Stimulated activated effector memory CD8-positive, alpha-beta T cell treated with anti-CD3 and anti-CD28 coated beads, Interleukin-12 subunit alpha, Interleukin-12 subunit beta, amount 100 ng/mL, for 72 hours (primary cell): ENCODE measurements at regions not wholly inside any gene's neighbourhood (a gene's known extent, or its start where the extent isn't known, plus 50 kb on each side); places are given as distances from the start of the nearest gene placed in this dataset.
A peak's percentile ranks its signal among the peaks of the same experiment; 100 is the strongest.
"Not testable (repeated sequence)": the region's sequence is repeated elsewhere in the genome, so short reads cannot be mapped to it uniquely, and the experiment has no call there.

ENCODE experiments used
- ATAC-seq: fragments of 150-1000 bp; cut with Tn5 transposase; 2 replicates; pipeline ENCODE4 v1.10.0; 2021
- DNase-seq, 2 donors: peaks; one replicate each; pipeline ENCODE4 v3.0.0; 2021 to 2022; ENCODE audit warnings: low spot score in 2 of 2
- H3K27ac Mint-ChIP-seq: one replicate; pipeline ENCODE4 v1.8.0; 2022; ENCODE audit warnings: mild to moderate bottlenecking, mixed read lengths
- H3K36me3 Mint-ChIP-seq: one replicate; pipeline ENCODE4 v1.8.0; 2022; ENCODE audit warnings: mild to moderate bottlenecking, mixed read lengths
- H3K4me1 Mint-ChIP-seq: one replicate; pipeline ENCODE4 v1.8.0; 2022; ENCODE audit warnings: mixed read lengths
- H3K4me3 Mint-ChIP-seq: one replicate; pipeline ENCODE4 v1.8.0; 2022; ENCODE audit warnings: mild to moderate bottlenecking, mixed read lengths
- H3K9me3 Mint-ChIP-seq: one replicate; pipeline ENCODE4 v1.8.0; 2022; ENCODE audit warnings: mixed read lengths

GRCh38 chr21:9811223-9812004 lies 710.0 kb upstream of the TPTE start:
- ATAC-seq, DNase-seq, H3K36me3 Mint-ChIP-seq, H3K4me1 Mint-ChIP-seq, H3K27ac Mint-ChIP-seq, H3K4me3 Mint-ChIP-seq, H3K9me3 Mint-ChIP-seq: not testable (repeated sequence)

- not testable (repeated sequence) for H3K4me1 Mint-ChIP-seq, H3K27ac Mint-ChIP-seq, H3K4me3 Mint-ChIP-seq, H3K9me3 Mint-ChIP-seq, H3K36me3 Mint-ChIP-seq, ATAC-seq, DNase-seq
These were observed 708.9 kb upstream of the TPTE start for GRCh38 chr21:9812507-9812906.

GRCh38 chr21:9813894-9814814 lies 707.2 kb upstream of the TPTE start:
- ATAC-seq, H3K4me3 Mint-ChIP-seq, H3K9me3 Mint-ChIP-seq, H3K4me1 Mint-ChIP-seq, H3K36me3 Mint-ChIP-seq, DNase-seq, H3K27ac Mint-ChIP-seq: not testable (repeated sequence)

GRCh38 chr21:9815181-9815789 lies 706.1 kb upstream of the TPTE start:
- not testable (repeated sequence) for H3K4me3 Mint-ChIP-seq, DNase-seq, ATAC-seq, H3K9me3 Mint-ChIP-seq, H3K36me3 Mint-ChIP-seq, H3K4me1 Mint-ChIP-seq, H3K27ac Mint-ChIP-seq

- not testable (repeated sequence) for H3K36me3 Mint-ChIP-seq
These were observed 704.5 kb upstream of the TPTE start for GRCh38 chr21:9816734-9817334.

GRCh38 chr21:9817841-9818441 lies 703.4 kb upstream of the TPTE start:
- H3K27ac Mint-ChIP-seq, ATAC-seq, H3K9me3 Mint-ChIP-seq, H3K4me1 Mint-ChIP-seq, H3K4me3 Mint-ChIP-seq, DNase-seq, H3K36me3 Mint-ChIP-seq: not testable (repeated sequence)

More at GRCh38 chr21:9816734-9817334, 704.5 kb upstream of the TPTE start:
- not testable (repeated sequence) for H3K9me3 Mint-ChIP-seq, H3K4me3 Mint-ChIP-seq, H3K27ac Mint-ChIP-seq, ATAC-seq, H3K4me1 Mint-ChIP-seq, DNase-seq

GRCh38 chr21:9819549-9820192 lies 701.7 kb upstream of the TPTE start:
- not testable (repeated sequence) for H3K36me3 Mint-ChIP-seq, ATAC-seq, H3K4me3 Mint-ChIP-seq, H3K27ac Mint-ChIP-seq, DNase-seq, H3K4me1 Mint-ChIP-seq, H3K9me3 Mint-ChIP-seq

GRCh38 chr21:9820579-9820978 lies 700.8 kb upstream of the TPTE start:
- ATAC-seq, H3K36me3 Mint-ChIP-seq, H3K9me3 Mint-ChIP-seq, H3K27ac Mint-ChIP-seq, H3K4me3 Mint-ChIP-seq, H3K4me1 Mint-ChIP-seq, DNase-seq: not testable (repeated sequence)

GRCh38 chr21:9821472-9821871 lies 699.9 kb upstream of the TPTE start:
- not testable (repeated sequence) for H3K9me3 Mint-ChIP-seq, H3K4me3 Mint-ChIP-seq, ATAC-seq, H3K27ac Mint-ChIP-seq, H3K36me3 Mint-ChIP-seq, H3K4me1 Mint-ChIP-seq
- DNase-seq: peak in 1 of 2 donors; percentile 51

GRCh38 chr21:9822093-9822820 lies 699.1 kb upstream of the TPTE start:
- not testable (repeated sequence) for DNase-seq, H3K4me1 Mint-ChIP-seq, H3K9me3 Mint-ChIP-seq, ATAC-seq, H3K4me3 Mint-ChIP-seq, H3K36me3 Mint-ChIP-seq, H3K27ac Mint-ChIP-seq

GRCh38 chr21:9823197-9824157 lies 697.9 kb upstream of the TPTE start:
- peak in 1 of 2 donors; percentile 59 for DNase-seq
- not testable (repeated sequence) for H3K27ac Mint-ChIP-seq, H3K4me1 Mint-ChIP-seq, H3K9me3 Mint-ChIP-seq, ATAC-seq, H3K36me3 Mint-ChIP-seq, H3K4me3 Mint-ChIP-seq

- not testable (repeated sequence) for H3K36me3 Mint-ChIP-seq, ATAC-seq, DNase-seq, H3K27ac Mint-ChIP-seq, H3K4me3 Mint-ChIP-seq, H3K4me1 Mint-ChIP-seq, H3K9me3 Mint-ChIP-seq
These were observed 690.6 kb upstream of the TPTE start for GRCh38 chr21:9830801-9831200.

GRCh38 chr21:9832751-9833150 lies 688.6 kb upstream of the TPTE start:
- not testable (repeated sequence) for H3K9me3 Mint-ChIP-seq, H3K4me1 Mint-ChIP-seq, ATAC-seq, H3K4me3 Mint-ChIP-seq, H3K27ac Mint-ChIP-seq, DNase-seq, H3K36me3 Mint-ChIP-seq
